NT2/D1 (cell line): ENCODE measurements at regions not wholly inside any gene's neighbourhood (a gene's known extent, or its start where the extent isn't known, plus 50 kb on each side); places are given as distances from the start of the nearest gene placed in this dataset.
"Not testable (repeated sequence)": the region's sequence is repeated elsewhere in the genome, so short reads cannot be mapped to it uniquely, and the experiment has no call there.

Experiments
- DNase-seq: peaks from one replicate; pipeline ENCODE4 v3.0.0-alpha.2; 2011; ENCODE audit warnings: low read depth, low spot score
- H3K27me3 ChIP-seq: 2 replicates; pipeline ENCODE4 v1.6.0; 2011; ENCODE audit warnings: mild to moderate bottlenecking; ENCODE audit not compliant: insufficient read length, insufficient read depth
- H3K36me3 ChIP-seq: 2 replicates; pipeline ENCODE4 v1.6.1; 2011; ENCODE audit warnings: mild to moderate bottlenecking, low read length, mixed read lengths; ENCODE audit not compliant: insufficient read depth, insufficient read length
- H3K4me1 ChIP-seq: 2 replicates; pipeline ENCODE4 v1.5.1; 2011; ENCODE audit not compliant: insufficient read depth, insufficient read length
- H3K4me3 ChIP-seq: 2 replicates; pipeline ENCODE4 v1.5.1; 2011; ENCODE audit warnings: low read depth; ENCODE audit not compliant: insufficient read length
- H3K9ac ChIP-seq: 2 replicates; pipeline ENCODE4 v1.6.0; 2011; ENCODE audit warnings: low read depth; ENCODE audit not compliant: insufficient read length
- H3K9me3 ChIP-seq: 2 replicates; pipeline ENCODE4 v1.5.1; 2011; ENCODE audit warnings: mild to moderate bottlenecking, low read length; ENCODE audit not compliant: insufficient read depth
- SUZ12 ChIP-seq: IDR thresholded peaks from 2 replicates; pipeline ENCODE4 v1.6.1; 2011; ENCODE audit not compliant: insufficient read length, insufficient read depth; ENCODE audit errors: extremely low read depth
- YY1 ChIP-seq: IDR thresholded peaks from 2 replicates; pipeline ENCODE4 v1.6.1; 2011; ENCODE audit not compliant: insufficient read length, insufficient read depth
- ZNF274 ChIP-seq: IDR thresholded peaks from 2 replicates; pipeline ENCODE4 v1.6.1; 2011; ENCODE audit warnings: mild to moderate bottlenecking, low read depth, low read length

- peaks cover 27% of the 10 kb centered on the region; the same call in 1 of the 2 replicates for H3K9me3 ChIP-seq
- H3K9ac ChIP-seq = no peak overlapping the region
- TF ChIP-seq SUZ12 (no peak), ZNF274 (no peak), YY1 (no peak)
- H3K36me3 ChIP-seq = no peaks in the 10 kb centered on the region
- no peaks in the 10 kb centered on the region for H3K27me3 ChIP-seq
- DNase-seq = no peak
- H3K4me3 ChIP-seq = no peak overlapping the region
- no peaks in the 10 kb centered on the region for H3K4me1 ChIP-seq
Measured at GRCh38 chr3:190959077-190959476, 96.6 kb upstream of the GMNC start.

- Histone ChIP-seq H3K9me3 (no peaks in the 10 kb centered on the region), H3K27me3 (no peaks in the 10 kb centered on the region), H3K36me3 (no peaks in the 10 kb centered on the region), H3K4me1 (no peaks in the 10 kb centered on the region), H3K9ac (no peak overlapping the region), H3K4me3 (no peak overlapping the region)
- no peak for DNase-seq
- TF ChIP-seq SUZ12 = no peak
- TF ChIP-seq YY1 = no peak
- TF ChIP-seq ZNF274 = no peak
Measured at GRCh38 chr3:190941694-190942260, 79.3 kb upstream of the GMNC start.

GRCh38 chr3:190934616-190935015 is 72.1 kb upstream of the GMNC start:
- H3K9ac ChIP-seq, H3K27me3 ChIP-seq, H3K9me3 ChIP-seq, DNase-seq, H3K4me1 ChIP-seq, H3K36me3 ChIP-seq: not testable (repeated sequence)
- H3K4me3 ChIP-seq = peak overlapping the region; percentile 6

DNA sequence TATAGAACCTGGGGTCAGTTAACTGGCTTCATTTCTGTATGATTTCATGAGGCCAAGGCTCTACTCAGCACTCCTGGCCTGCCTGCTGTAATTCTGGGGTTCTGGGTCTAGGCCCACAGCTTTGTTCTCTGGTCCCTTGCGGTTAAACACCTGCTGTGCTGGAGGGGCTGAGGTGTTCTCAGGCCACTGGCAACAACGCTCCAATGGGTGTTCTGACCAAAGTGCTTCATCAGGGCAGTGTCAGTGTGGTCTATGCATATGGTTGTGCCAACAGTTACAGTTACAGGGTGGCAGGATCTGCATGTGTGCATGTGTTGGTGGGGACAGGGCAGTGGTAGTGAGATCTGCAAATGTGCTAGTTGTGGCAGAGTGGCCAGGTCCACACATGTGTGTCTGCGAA is 64.1 kb upstream of the GMNC start:
- Histone ChIP-seq H3K9me3 (no peaks in the 10 kb centered on the region), H3K27me3 (no peaks in the 10 kb centered on the region), H3K9ac (no peak overlapping the region), H3K4me1 (no peaks in the 10 kb centered on the region), H3K36me3 (no peaks in the 10 kb centered on the region), H3K4me3 (no peak overlapping the region)
- DNase-seq = no peak
- TF ChIP-seq ZNF274 (no peak), YY1 (no peak), SUZ12 (no peak)

GRCh38 chr3:190912736-190913135 is 50.2 kb upstream of the GMNC start:
- no peak for DNase-seq

More at GRCh38 chr3:190912736-190913135, 50.2 kb upstream of the GMNC start:
- no peaks in the 10 kb centered on the region for H3K9me3 ChIP-seq
- H3K9ac ChIP-seq = no peak overlapping the region
- no peaks in the 10 kb centered on the region for H3K4me1 ChIP-seq
- TF ChIP-seq ZNF274 (no peak), YY1 (no peak), SUZ12 (no peak)
- no peaks in the 10 kb centered on the region for H3K27me3 ChIP-seq
- H3K4me3 ChIP-seq = no peak overlapping the region
- no peaks in the 10 kb centered on the region for H3K36me3 ChIP-seq
